ENCODE measurements at regions not wholly inside any gene's neighbourhood (a gene's known extent, or its start where the extent isn't known, plus 50 kb on each side); places are given as distances from the start of the nearest gene placed in this dataset.
A peak's percentile ranks its signal among the peaks of the same experiment; 100 is the strongest.

GRCh38 chr3:35417080-35417479 is 222.2 kb upstream of the ARPP21 start:
- Histone ChIP-seq H3K4me3 (ENCODE audit: insufficient read depth, low read length, poor library complexity, severe bottlenecking) (no peak overlapping the region), H3K36me3 (ENCODE audit: low read length) (no peaks in the 10 kb centered on the region), H3F3A (ENCODE audit: insufficient read depth) (no peaks in the 10 kb centered on the region), H3K4me2 (ENCODE audit: low read depth, low read length, poor library complexity, severe bottlenecking) (no peak overlapping the region), H3K79me2 (ENCODE audit: insufficient read depth, low read length) (no peaks in the 10 kb centered on the region), H2AFZ (ENCODE audit: low read depth, low read length, severe bottlenecking) (peak overlapping the region; percentile 43), H4K20me1 (ENCODE audit: low read depth, low read length) (no peaks in the 10 kb centered on the region), H3K27me3 (ENCODE audit: low read length) (no peaks in the 10 kb centered on the region), H3K9ac (ENCODE audit: low read length) (no peak overlapping the region), H3K9me3 (ENCODE audit: insufficient read depth, low read length) (no peaks in the 10 kb centered on the region), H3K9me2 (replicated peaks; ENCODE audit: insufficient read depth, low read length) (no peaks in the 10 kb centered on the region), H3K27ac (ENCODE audit: low read depth, low read length) (no peak overlapping the region)
- TF ChIP-seq EZH2phosphoT487 (conservative IDR thresholded peaks at IDR 0.05; ENCODE audit: low read length): no peak
- TF ChIP-seq CTCF (IDR thresholded peaks at IDR 0.05; ENCODE audit: insufficient read depth, low read length, poor library complexity, severe bottlenecking): no peak

GRCh38 chr3:35422101-35422500 is 217.2 kb upstream of the ARPP21 start:
- Histone ChIP-seq H3K4me2 (ENCODE audit: low read depth, low read length, poor library complexity, severe bottlenecking) (no peak overlapping the region), H3K9me2 (replicated peaks; ENCODE audit: insufficient read depth, low read length) (no peaks in the 10 kb centered on the region), H3K27me3 (ENCODE audit: low read length) (no peaks in the 10 kb centered on the region), H3F3A (ENCODE audit: insufficient read depth) (no peaks in the 10 kb centered on the region), H3K27ac (ENCODE audit: low read depth, low read length) (no peak overlapping the region), H3K9me3 (ENCODE audit: insufficient read depth, low read length) (no peaks in the 10 kb centered on the region), H3K9ac (ENCODE audit: low read length) (no peak overlapping the region), H4K20me1 (ENCODE audit: low read depth, low read length) (no peaks in the 10 kb centered on the region), H3K36me3 (ENCODE audit: low read length) (no peaks in the 10 kb centered on the region), H3K79me2 (ENCODE audit: insufficient read depth, low read length) (no peaks in the 10 kb centered on the region), H3K4me3 (ENCODE audit: insufficient read depth, low read length, poor library complexity, severe bottlenecking) (no peak overlapping the region), H2AFZ (ENCODE audit: low read depth, low read length, severe bottlenecking) (no peak overlapping the region)
- TF ChIP-seq CTCF (IDR thresholded peaks at IDR 0.05; ENCODE audit: insufficient read depth, low read length, poor library complexity, severe bottlenecking) (no peak), EZH2phosphoT487 (conservative IDR thresholded peaks at IDR 0.05; ENCODE audit: low read length) (no peak)

- Histone ChIP-seq H2AFZ (ENCODE audit: low read depth, low read length, severe bottlenecking) (no peak overlapping the region), H3K9me2 (replicated peaks; ENCODE audit: insufficient read depth, low read length) (no peaks in the 10 kb centered on the region), H3K4me3 (ENCODE audit: insufficient read depth, low read length, poor library complexity, severe bottlenecking) (no peak overlapping the region), H3K36me3 (ENCODE audit: low read length) (no peaks in the 10 kb centered on the region), H3K27me3 (ENCODE audit: low read length) (no peaks in the 10 kb centered on the region), H3F3A (ENCODE audit: insufficient read depth) (no peaks in the 10 kb centered on the region), H3K9me3 (ENCODE audit: insufficient read depth, low read length) (no peaks in the 10 kb centered on the region), H4K20me1 (ENCODE audit: low read depth, low read length) (no peaks in the 10 kb centered on the region), H3K27ac (ENCODE audit: low read depth, low read length) (no peak overlapping the region), H3K79me2 (ENCODE audit: insufficient read depth, low read length) (no peaks in the 10 kb centered on the region), H3K9ac (ENCODE audit: low read length) (no peak overlapping the region), H3K4me2 (ENCODE audit: low read depth, low read length, poor library complexity, severe bottlenecking) (no peak overlapping the region)
- no peak for TF ChIP-seq EZH2phosphoT487 (conservative IDR thresholded peaks at IDR 0.05; ENCODE audit: low read length)
- no peak for TF ChIP-seq CTCF (IDR thresholded peaks at IDR 0.05; ENCODE audit: insufficient read depth, low read length, poor library complexity, severe bottlenecking)
These were observed 216.3 kb upstream of the ARPP21 start for GRCh38 chr3:35422836-35423601.
